ENCODE measurements at regions not wholly inside any gene's neighbourhood (a gene's known extent, or its start where the extent isn't known, plus 50 kb on each side); places are given as distances from the start of the nearest gene placed in this dataset.
"Not testable (repeated sequence)": the region's sequence is repeated elsewhere in the genome, so short reads cannot be mapped to it uniquely, and the experiment has no call there.

DNA sequence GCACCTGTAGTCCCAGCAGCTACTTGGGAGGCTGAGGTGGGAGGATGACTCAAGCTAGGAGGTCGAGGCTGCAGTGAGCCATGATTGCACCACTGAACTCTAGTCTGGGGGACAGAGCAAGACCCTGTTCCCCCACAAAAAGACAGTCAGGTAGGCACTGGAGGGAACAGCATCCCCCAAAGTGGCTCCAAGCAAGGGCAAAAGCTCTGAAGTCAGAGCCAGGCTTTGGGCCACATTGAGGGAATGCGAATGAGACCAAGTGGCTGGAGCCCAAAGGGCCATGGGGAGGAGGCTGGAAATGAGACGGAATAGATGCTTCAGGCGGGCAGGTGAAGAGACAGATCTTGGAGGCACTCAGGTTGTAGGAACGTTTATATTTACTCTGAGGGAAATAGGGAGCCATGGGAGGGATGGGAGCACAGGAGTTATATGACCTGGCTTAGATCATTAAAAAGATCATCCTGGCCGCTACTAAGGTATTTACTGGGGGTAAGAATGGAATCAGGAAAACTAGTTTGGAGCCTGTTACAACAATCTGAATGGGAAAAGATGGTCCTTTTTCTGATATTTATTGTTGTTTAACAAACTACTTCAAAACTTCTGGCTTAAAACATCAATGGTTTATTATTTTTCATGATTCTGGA, 229.6 kb upstream of the ZNF217 start:
- Histone ChIP-seq H3K4me1 (ENCODE audit: control insufficient read depth in 1 of 2, insufficient read depth in 2 of 2, low read length in 2 of 2) (peaks cover 0 to under 1% of the 10 kb centered on the region in 2 donors), H3K4me3 (ENCODE audit: low read length in 2 of 2) (no peak overlapping the region), H3K9me3 (ENCODE audit: control insufficient read depth, low read length) (no peaks in the 10 kb centered on the region), H3K36me3 (ENCODE audit: control insufficient read depth in 1 of 2, insufficient read depth in 2 of 2, low read length in 1 of 2) (no peaks in the 10 kb centered on the region), H3K27me3 (ENCODE audit: control insufficient read depth in 1 of 2, insufficient read depth in 2 of 2, low read length in 1 of 2) (no peaks in the 10 kb centered on the region), H3K27ac (ENCODE audit: low read depth in 1 of 2, low read length in 2 of 2) (no peak overlapping the region)
- 78 to 87% methylated on average over 6 of the region's 6 CpGs for WGBS, 2 donors
- DNase-seq (no peak), ATAC-seq (ENCODE audit: low FRiP score) (no peak)
- intact Hi-C loops (cut with DNase I) = loop anchor here in 1 of 2 donors (10.0 kb wide), 1 partner anchor 238 kb away; no protein-coding TSS in a partner anchor

DNA sequence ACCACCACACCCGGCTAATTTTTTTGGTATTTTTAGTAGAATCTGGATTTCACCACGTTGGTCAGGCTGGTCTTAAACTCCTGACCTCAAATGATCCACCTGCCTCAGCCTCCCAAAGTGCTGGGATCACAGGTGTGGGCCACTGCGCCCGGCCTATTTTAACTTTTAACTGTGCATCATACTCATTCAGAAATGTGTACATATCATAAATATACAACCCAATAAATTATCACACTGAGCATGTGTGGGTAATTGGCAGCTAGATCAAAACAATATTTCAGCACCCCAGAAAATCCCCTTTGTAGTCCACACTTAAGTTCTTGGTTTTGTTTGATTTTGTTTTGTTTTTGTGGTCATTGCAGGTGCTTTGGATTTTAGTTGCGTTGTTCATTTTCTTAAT, 228.9 kb upstream of the ZNF217 start:
- Histone ChIP-seq H3K9me3 (ENCODE audit: control insufficient read depth, low read length) (no peaks in the 10 kb centered on the region), H3K27me3 (ENCODE audit: control insufficient read depth in 1 of 2, insufficient read depth in 2 of 2, low read length in 1 of 2) (no peaks in the 10 kb centered on the region), H3K36me3 (ENCODE audit: control insufficient read depth in 1 of 2, insufficient read depth in 2 of 2, low read length in 1 of 2) (no peaks in the 10 kb centered on the region), H3K4me1 (ENCODE audit: control insufficient read depth in 1 of 2, insufficient read depth in 2 of 2, low read length in 2 of 2) (no peaks in the 10 kb centered on the region), H3K27ac (ENCODE audit: low read depth in 1 of 2, low read length in 2 of 2) (no peak overlapping the region), H3K4me3 (ENCODE audit: low read length in 2 of 2) (no peak overlapping the region)
- 95 to 96% methylated on average over 5 of the region's 5 CpGs for WGBS, 2 donors
- no peak for DNase-seq
- ATAC-seq (ENCODE audit: low FRiP score) = no peak
- intact Hi-C loops (cut with DNase I) = loop anchor here in 1 of 2 donors (10.0 kb wide), 1 partner anchor 238 kb away; no protein-coding TSS in a partner anchor

DNA sequence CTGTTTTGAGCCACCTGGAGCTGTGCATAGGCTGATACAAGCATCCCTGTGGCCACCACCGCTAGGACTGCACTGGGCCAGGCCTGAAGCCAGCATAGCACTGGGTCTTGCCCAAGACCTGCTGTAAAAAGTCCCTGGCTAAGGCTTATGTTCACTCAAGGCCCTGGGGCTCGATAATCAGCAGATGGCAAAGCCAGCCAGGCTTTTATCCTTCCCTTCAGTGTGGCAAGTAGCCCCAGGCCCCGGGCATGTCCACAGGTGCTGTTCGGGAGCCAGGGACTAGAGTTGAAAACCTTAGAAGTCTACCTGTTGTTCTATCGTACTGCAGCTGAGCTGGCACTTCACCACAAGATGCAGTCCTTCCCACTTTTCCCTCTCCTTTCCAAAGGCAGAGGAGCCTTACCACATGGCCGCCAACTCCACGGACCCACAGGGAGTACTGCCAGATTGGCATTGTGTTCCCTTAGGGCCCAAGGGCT, 226.4 kb upstream of the ZNF217 start:
- Histone ChIP-seq H3K27ac (ENCODE audit: low read depth in 1 of 2, low read length in 2 of 2) (no peak overlapping the region), H3K27me3 (ENCODE audit: control insufficient read depth in 1 of 2, insufficient read depth in 2 of 2, low read length in 1 of 2) (no peaks in the 10 kb centered on the region), H3K9me3 (ENCODE audit: control insufficient read depth, low read length) (no peaks in the 10 kb centered on the region), H3K4me3 (ENCODE audit: low read length in 2 of 2) (no peak overlapping the region), H3K36me3 (ENCODE audit: control insufficient read depth in 1 of 2, insufficient read depth in 2 of 2, low read length in 1 of 2) (no peaks in the 10 kb centered on the region), H3K4me1 (ENCODE audit: control insufficient read depth in 1 of 2, insufficient read depth in 2 of 2, low read length in 2 of 2) (no peaks in the 10 kb centered on the region)
- ATAC-seq (ENCODE audit: low FRiP score) = no peak
- no peak for DNase-seq
- WGBS, 2 donors = 90 to 92% methylated on average over 7 of the region's 7 CpGs
- intact Hi-C loops (cut with DNase I) = loop anchor here in 1 of 2 donors (10.0 kb wide), 1 partner anchor 235 kb away; no protein-coding TSS in a partner anchor

DNA sequence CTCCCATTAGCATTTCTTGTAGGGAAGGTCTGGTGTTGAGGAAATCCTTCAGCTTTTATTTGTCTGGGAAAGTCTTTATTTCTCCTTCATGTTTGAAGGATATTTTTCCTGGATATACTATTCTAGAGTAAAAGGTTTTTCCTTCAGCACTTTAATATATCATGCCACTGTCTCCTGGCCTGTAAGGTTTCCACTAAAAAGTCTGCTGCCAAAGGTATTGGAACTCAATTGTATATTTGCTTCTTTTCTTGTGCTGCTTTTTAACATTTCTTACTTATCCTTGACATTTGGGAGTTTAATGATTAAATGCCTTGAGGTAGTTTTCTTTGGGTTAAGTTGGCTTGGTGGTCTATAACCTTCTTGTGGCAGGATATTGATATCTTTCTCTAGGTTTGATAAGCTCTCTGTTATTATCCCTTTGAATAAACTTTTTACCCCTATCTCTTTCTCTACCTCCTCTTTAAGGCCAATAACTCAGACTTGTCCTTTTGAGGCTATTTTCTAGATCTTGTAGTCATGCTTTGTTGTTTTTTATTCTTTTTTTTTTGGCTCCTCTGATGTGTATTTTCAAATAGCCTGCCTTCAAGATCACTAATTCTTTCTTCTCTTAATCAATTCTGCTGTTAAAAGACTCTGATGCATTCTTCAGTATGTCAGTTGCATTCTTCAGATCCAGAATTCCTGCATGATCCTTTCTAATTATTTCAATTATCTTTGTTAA, 225.0 kb upstream of the ZNF217 start:
- H3K9me3 ChIP-seq (ENCODE audit: control insufficient read depth, low read length) = no peaks in the 10 kb centered on the region
- no peak for DNase-seq
- no peak for ATAC-seq (ENCODE audit: low FRiP score)
- no peaks in the 10 kb centered on the region for H3K4me1 ChIP-seq (ENCODE audit: control insufficient read depth in 1 of 2, insufficient read depth in 2 of 2, low read length in 2 of 2)
- H3K27ac ChIP-seq (ENCODE audit: low read depth in 1 of 2, low read length in 2 of 2) = no peak overlapping the region
- no peaks in the 10 kb centered on the region for H3K36me3 ChIP-seq (ENCODE audit: control insufficient read depth in 1 of 2, insufficient read depth in 2 of 2, low read length in 1 of 2)
- intact Hi-C loops (cut with DNase I) = no loop called here
- H3K27me3 ChIP-seq (ENCODE audit: control insufficient read depth in 1 of 2, insufficient read depth in 2 of 2, low read length in 1 of 2) = no peaks in the 10 kb centered on the region
- no peak overlapping the region for H3K4me3 ChIP-seq (ENCODE audit: low read length in 2 of 2)

DNA sequence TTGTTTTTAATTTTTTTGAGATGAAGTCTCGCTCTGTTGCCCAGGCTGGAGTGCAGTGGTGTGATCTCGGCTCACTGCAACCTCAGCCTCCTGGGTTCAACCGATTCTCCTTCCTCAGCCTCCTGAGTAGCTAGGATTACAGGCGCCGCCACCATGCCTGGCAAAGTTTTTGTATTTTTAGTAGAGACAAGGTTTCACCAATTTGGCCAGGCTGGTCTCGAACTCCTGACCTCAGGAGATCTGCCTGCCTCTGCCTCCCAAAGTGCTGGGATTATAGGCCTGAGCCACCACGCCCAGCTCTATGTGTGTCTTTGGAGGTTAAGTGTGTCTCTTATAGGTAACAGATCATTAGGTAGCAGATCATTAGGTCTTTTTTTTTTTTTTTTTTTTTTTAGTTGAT, 223.9 kb upstream of the ZNF217 start:
- H3K27me3 ChIP-seq (ENCODE audit: control insufficient read depth in 1 of 2, insufficient read depth in 2 of 2, low read length in 1 of 2); ATAC-seq (ENCODE audit: low FRiP score); intact Hi-C loops (cut with DNase I); H3K27ac ChIP-seq (ENCODE audit: low read depth in 1 of 2, low read length in 2 of 2); H3K36me3 ChIP-seq (ENCODE audit: control insufficient read depth in 1 of 2, insufficient read depth in 2 of 2, low read length in 1 of 2); H3K4me3 ChIP-seq (ENCODE audit: low read length in 2 of 2); H3K4me1 ChIP-seq (ENCODE audit: control insufficient read depth in 1 of 2, insufficient read depth in 2 of 2, low read length in 2 of 2); DNase-seq; H3K9me3 ChIP-seq (ENCODE audit: control insufficient read depth, low read length): not testable (repeated sequence)
- 95 to 97% methylated on average over 7 of the region's 7 CpGs for WGBS, 2 donors

DNA sequence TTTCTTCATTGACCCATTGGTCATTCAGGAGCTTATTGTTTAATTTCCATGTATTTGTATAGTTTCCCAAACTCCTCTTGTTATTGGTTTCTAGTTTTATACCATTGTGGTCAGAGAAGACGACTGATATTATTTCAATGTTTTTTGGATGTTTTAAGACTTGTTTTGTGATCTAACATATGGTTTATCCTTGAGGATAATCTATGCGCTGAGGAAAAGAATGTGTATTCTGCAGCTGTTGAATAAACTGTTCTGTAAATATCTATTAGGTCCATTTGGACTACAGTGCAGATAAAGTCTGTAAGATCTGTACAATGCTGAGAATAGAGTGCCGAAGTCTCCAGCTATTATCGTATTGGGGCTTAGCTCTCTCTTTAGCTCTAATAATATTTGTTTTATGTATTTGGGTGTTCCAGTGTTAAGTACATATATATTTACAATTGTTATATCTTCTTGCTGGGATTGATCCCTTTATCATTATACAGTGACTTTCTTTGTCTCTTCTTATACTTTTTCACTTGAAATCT, 223.3 kb upstream of the ZNF217 start:
- Histone ChIP-seq H3K9me3 (ENCODE audit: control insufficient read depth, low read length) (no peaks in the 10 kb centered on the region), H3K27ac (ENCODE audit: low read depth in 1 of 2, low read length in 2 of 2) (no peak overlapping the region), H3K4me1 (ENCODE audit: control insufficient read depth in 1 of 2, insufficient read depth in 2 of 2, low read length in 2 of 2) (no peaks in the 10 kb centered on the region), H3K36me3 (ENCODE audit: control insufficient read depth in 1 of 2, insufficient read depth in 2 of 2, low read length in 1 of 2) (no peaks in the 10 kb centered on the region), H3K27me3 (ENCODE audit: control insufficient read depth in 1 of 2, insufficient read depth in 2 of 2, low read length in 1 of 2) (no peaks in the 10 kb centered on the region), H3K4me3 (ENCODE audit: low read length in 2 of 2) (no peak overlapping the region)
- 94% methylated on average over 4 of the region's 4 CpGs for WGBS, 2 donors
- DNase-seq = no peak
- intact Hi-C loops (cut with DNase I) = no loop called here
- no peak for ATAC-seq (ENCODE audit: low FRiP score)

DNA sequence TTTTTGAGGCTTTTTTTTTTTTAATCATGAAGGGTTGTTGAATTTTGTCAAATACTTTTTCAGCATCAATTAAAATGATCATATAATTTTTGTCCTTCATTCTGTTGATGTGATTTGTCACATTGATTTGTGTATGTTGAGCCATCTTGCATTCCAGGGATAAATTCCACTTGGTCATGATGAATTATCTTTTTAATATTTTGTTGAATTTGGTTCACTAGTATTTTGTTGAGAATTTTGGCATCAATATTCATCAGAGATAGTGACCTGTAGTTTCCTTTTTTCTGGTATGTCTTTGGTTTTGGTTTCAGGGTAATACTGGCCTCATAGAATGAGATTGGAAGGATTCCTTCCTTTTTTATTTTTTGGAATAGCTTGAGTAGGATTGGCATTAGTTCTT, 221.9 kb upstream of the ZNF217 start:
- H3K4me3 ChIP-seq (ENCODE audit: low read length in 2 of 2) = no peak overlapping the region
- H3K9me3 ChIP-seq (ENCODE audit: control insufficient read depth, low read length) = no peaks in the 10 kb centered on the region
- H3K27me3 ChIP-seq (ENCODE audit: control insufficient read depth in 1 of 2, insufficient read depth in 2 of 2, low read length in 1 of 2) = no peaks in the 10 kb centered on the region
- intact Hi-C loops (cut with DNase I) = no loop called here
- ATAC-seq (ENCODE audit: low FRiP score) = no peak
- no peak for DNase-seq
- no peaks in the 10 kb centered on the region for H3K36me3 ChIP-seq (ENCODE audit: control insufficient read depth in 1 of 2, insufficient read depth in 2 of 2, low read length in 1 of 2)
- no peaks in the 10 kb centered on the region for H3K4me1 ChIP-seq (ENCODE audit: control insufficient read depth in 1 of 2, insufficient read depth in 2 of 2, low read length in 2 of 2)
- no peak overlapping the region for H3K27ac ChIP-seq (ENCODE audit: low read depth in 1 of 2, low read length in 2 of 2)

DNA sequence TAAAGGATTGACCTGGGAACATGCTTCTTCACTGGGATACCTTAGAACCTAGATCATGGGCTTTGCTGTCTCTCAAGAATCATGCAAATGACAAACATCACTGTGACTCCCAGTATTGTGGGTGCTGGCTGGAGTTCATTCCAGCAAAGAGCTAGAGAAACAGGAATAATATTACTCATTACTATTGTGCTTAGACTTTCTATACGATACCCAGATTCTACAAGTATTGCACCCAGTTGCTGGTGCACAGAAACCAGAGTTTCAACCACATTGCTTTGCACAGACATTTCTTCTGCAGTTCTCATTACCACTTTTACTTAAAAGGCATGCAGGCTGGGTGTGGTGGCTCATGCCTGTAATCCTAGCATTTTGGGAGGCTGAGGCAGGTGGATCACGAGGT, 220.4 kb upstream of the ZNF217 start:
- no peak overlapping the region for H3K4me3 ChIP-seq (ENCODE audit: low read length in 2 of 2)
- WGBS, 2 donors = 84 to 91% methylated on average over 2 of the region's 2 CpGs
- H3K27me3 ChIP-seq (ENCODE audit: control insufficient read depth in 1 of 2, insufficient read depth in 2 of 2, low read length in 1 of 2) = no peaks in the 10 kb centered on the region
- intact Hi-C loops (cut with DNase I) = no loop called here
- no peaks in the 10 kb centered on the region for H3K36me3 ChIP-seq (ENCODE audit: control insufficient read depth in 1 of 2, insufficient read depth in 2 of 2, low read length in 1 of 2)
- no peaks in the 10 kb centered on the region for H3K4me1 ChIP-seq (ENCODE audit: control insufficient read depth in 1 of 2, insufficient read depth in 2 of 2, low read length in 2 of 2)
- ATAC-seq (ENCODE audit: low FRiP score) (no peak), DNase-seq (no peak)
- H3K27ac ChIP-seq (ENCODE audit: low read depth in 1 of 2, low read length in 2 of 2) = no peak overlapping the region
- H3K9me3 ChIP-seq (ENCODE audit: control insufficient read depth, low read length) = no peaks in the 10 kb centered on the region

DNA sequence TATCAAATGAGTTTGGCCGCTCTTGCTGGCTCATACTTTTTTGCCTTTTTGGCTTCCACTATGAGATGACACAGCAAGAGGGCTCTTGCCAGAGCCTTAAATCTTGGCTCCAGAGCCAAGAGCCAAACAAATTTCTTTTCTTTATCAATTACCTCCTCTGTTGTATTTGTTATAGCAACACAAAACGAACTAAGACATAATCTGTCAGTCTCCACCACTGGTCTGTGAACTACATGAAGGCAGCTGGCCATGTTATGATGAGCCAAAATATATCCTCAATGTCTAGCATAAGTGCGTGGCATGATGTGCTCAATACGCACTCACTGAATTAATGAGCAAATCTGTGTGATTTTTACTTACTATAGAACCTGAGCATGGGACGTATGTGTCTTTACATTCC, 220.0 kb upstream of the ZNF217 start:
- ATAC-seq (ENCODE audit: low FRiP score) (no peak), DNase-seq (no peak)
- Histone ChIP-seq H3K4me1 (ENCODE audit: control insufficient read depth in 1 of 2, insufficient read depth in 2 of 2, low read length in 2 of 2) (no peaks in the 10 kb centered on the region), H3K27ac (ENCODE audit: low read depth in 1 of 2, low read length in 2 of 2) (no peak overlapping the region), H3K9me3 (ENCODE audit: control insufficient read depth, low read length) (no peaks in the 10 kb centered on the region), H3K27me3 (ENCODE audit: control insufficient read depth in 1 of 2, insufficient read depth in 2 of 2, low read length in 1 of 2) (no peaks in the 10 kb centered on the region), H3K4me3 (ENCODE audit: low read length in 2 of 2) (no peak overlapping the region), H3K36me3 (ENCODE audit: control insufficient read depth in 1 of 2, insufficient read depth in 2 of 2, low read length in 1 of 2) (no peaks in the 10 kb centered on the region)
- WGBS, 2 donors = 75% methylated on average over 5 of the region's 5 CpGs
- intact Hi-C loops (cut with DNase I) = no loop called here

All from aorta (tissue), 5 donors.